ENCODE measurements at regions not wholly inside any gene's neighbourhood (a gene's known extent, or its start where the extent isn't known, plus 50 kb on each side); places are given as distances from the start of the nearest gene placed in this dataset.

GRCh38 chr5:68502531-68502930 is 287.0 kb downstream of the PIK3R1 start:
- TF ChIP-seq SMAD1 (CRISPR knock-in tag; IDR thresholded peaks at IDR 0.05; ENCODE audit: borderline replicate concordance, low read depth) = no peak
- ChIA-PET POLR2A (no interaction called here), CTCF (ENCODE audit: low intra/inter-chr PET ratio, low total read pairs) (no interaction called here)

GRCh38 chr5:68504306-68504705 is 288.8 kb downstream of the PIK3R1 start:
- no peak overlapping the region for H3K4me2 ChIP-seq (ENCODE audit: low read depth, low read length)
- TF ChIP-seq SNAPC2 (CRISPR knock-in tag; IDR thresholded peaks at IDR 0.05) (no peak), MNT (IDR thresholded peaks at IDR 0.05) (no peak), SIX4 (CRISPR knock-in tag; IDR thresholded peaks at IDR 0.05) (no peak), ZNF510 (CRISPR knock-in tag; IDR thresholded peaks at IDR 0.05; ENCODE audit: low read depth) (no peak), ATF7-NPFF (CRISPR knock-in tag; IDR thresholded peaks at IDR 0.05; ENCODE audit: low read depth) (no peak), THAP9 (CRISPR knock-in tag; IDR thresholded peaks at IDR 0.05; ENCODE audit: borderline replicate concordance) (no peak), ATF1 (CRISPR knock-in tag; IDR thresholded peaks at IDR 0.05) (no peak), MYPOP (CRISPR knock-in tag; IDR thresholded peaks at IDR 0.05) (no peak)
- H3K9me3 ChIP-seq (ENCODE audit: low read length) = no peaks in the 10 kb centered on the region
- H3K79me2 ChIP-seq (ENCODE audit: insufficient read depth, low read length) = no peaks in the 10 kb centered on the region
- DNase-seq (ENCODE audit: low spot score) (no peak), ATAC-seq (no peak), FAIRE-seq (no peak)
- H4K20me1 ChIP-seq (ENCODE audit: insufficient read depth, low read length) = no peaks in the 10 kb centered on the region
- no peak overlapping the region for H3K9ac ChIP-seq (ENCODE audit: insufficient read depth, low read depth, low read length)
- no peaks in the 10 kb centered on the region for H3K36me3 ChIP-seq (replicated peaks in 1 of 2; ENCODE audit: control insufficient read depth in 1 of 2, insufficient read depth in 2 of 2, low read length in 2 of 2)
- in situ Hi-C loops (cut with HindIII; ENCODE audit: extremely low pct_ligation_motif_present, low pct_unique_long_range_greater_than_20kb) = no loop called here
- no peaks in the 10 kb centered on the region for H3K4me1 ChIP-seq (ENCODE audit: insufficient read depth, low read length)
- intact Hi-C loops (cut with micrococcal nuclease; ENCODE audit: unreplicated experiment) = no loop called here
- no peak overlapping the region for H2AFZ ChIP-seq (ENCODE audit: low read length)
- CTCF ChIA-PET (ENCODE audit: low intra/inter-chr PET ratio, low total read pairs) = no interaction called here
- no peak overlapping the region for H3K27ac ChIP-seq (ENCODE audit: extremely low read length, insufficient read depth, low read length)
- no peak overlapping the region for H3K4me3 ChIP-seq (replicated peaks in 1 of 3; ENCODE audit: insufficient read depth in 1 of 3, low read depth in 2 of 3, low read length in 3 of 3)
- POLR2A ChIA-PET = no interaction called here
- BruUV-seq (replicated peaks) = no TSS peak
- H3K27me3 ChIP-seq (ENCODE audit: control insufficient read depth in 1 of 2, insufficient read depth in 2 of 2, low read length in 2 of 2) = no peaks in the 10 kb centered on the region

More at GRCh38 chr5:68502531-68502930, 287.0 kb downstream of the PIK3R1 start:
- H3K27me3 ChIP-seq (ENCODE audit: control insufficient read depth in 1 of 2, insufficient read depth in 2 of 2, low read length in 2 of 2) = no peaks in the 10 kb centered on the region
- H3K4me1 ChIP-seq (ENCODE audit: insufficient read depth, low read length) = no peaks in the 10 kb centered on the region
- ATAC-seq (no peak), FAIRE-seq (no peak), DNase-seq (ENCODE audit: low spot score) (no peak)
- H3K4me3 ChIP-seq (replicated peaks in 1 of 3; ENCODE audit: insufficient read depth in 1 of 3, low read depth in 2 of 3, low read length in 3 of 3) = no peak overlapping the region
- H3K9me3 ChIP-seq (ENCODE audit: low read length) = peaks cover 13% of the 10 kb centered on the region
- in situ Hi-C loops (cut with HindIII; ENCODE audit: extremely low pct_ligation_motif_present, low pct_unique_long_range_greater_than_20kb) = no loop called here
- intact Hi-C loops (cut with micrococcal nuclease; ENCODE audit: unreplicated experiment) = no loop called here
- no peaks in the 10 kb centered on the region for H3K36me3 ChIP-seq (replicated peaks in 1 of 2; ENCODE audit: control insufficient read depth in 1 of 2, insufficient read depth in 2 of 2, low read length in 2 of 2)
- no peaks in the 10 kb centered on the region for H4K20me1 ChIP-seq (ENCODE audit: insufficient read depth, low read length)
- no peak overlapping the region for H3K9ac ChIP-seq (ENCODE audit: insufficient read depth, low read depth, low read length)
- no peaks in the 10 kb centered on the region for H3K79me2 ChIP-seq (ENCODE audit: insufficient read depth, low read length)
- H3K27ac ChIP-seq (ENCODE audit: extremely low read length, insufficient read depth, low read length) = no peak overlapping the region
- no peak overlapping the region for H3K4me2 ChIP-seq (ENCODE audit: low read depth, low read length)
- BruUV-seq (replicated peaks) = no TSS peak
- H2AFZ ChIP-seq (ENCODE audit: low read length) = no peak overlapping the region

All from HepG2 (cell line).